Activated CD4-positive, alpha-beta memory T cell treated with anti-CD3 and anti-CD28 coated beads, Interleukin-2, amount 10 ng/mL, durations not matched to agents 7 days and 5 days (primary cell): ENCODE measurements at regions not wholly inside any gene's neighbourhood (a gene's known extent, or its start where the extent isn't known, plus 50 kb on each side); places are given as distances from the start of the nearest gene placed in this dataset.
A peak's percentile ranks its signal among the peaks of the same experiment; 100 is the strongest.
"Not testable (repeated sequence)": the region's sequence is repeated elsewhere in the genome, so short reads cannot be mapped to it uniquely, and the experiment has no call there.

Experiments used
- CTCF ChIA-PET: fragments of 350-600 bp; sonication (Branson Sonifier 250); formaldehyde crosslinking; loops from one replicate; lab custom pipeline; 2021; ENCODE audit warnings: antibody characterized with exemption, inconsistent platforms; lab: Charles Lee
- POLR2A ChIA-PET: fragments of 350-600 bp; sonication (Branson Sonifier 250); formaldehyde crosslinking; loops from one replicate; lab custom pipeline; 2021; ENCODE audit warnings: antibody characterized with exemption; lab: Charles Lee
- DNase-seq: peaks from one replicate; pipeline ENCODE4 v3.0.0-alpha.2; 2020
- H3K27ac Mint-ChIP-seq: one replicate; pipeline ENCODE4 v1.8.0; 2021; ENCODE audit warnings: mild to moderate bottlenecking, mixed read lengths
- H3K27me3 Mint-ChIP-seq: one replicate; pipeline ENCODE4 v1.8.0; 2021; ENCODE audit warnings: mixed read lengths
- H3K36me3 Mint-ChIP-seq: one replicate; pipeline ENCODE4 v1.8.0; 2021; ENCODE audit warnings: low read depth, mixed read lengths
- H3K4me1 Mint-ChIP-seq: one replicate; pipeline ENCODE4 v1.8.0; 2021; ENCODE audit warnings: mixed read lengths
- H3K4me3 Mint-ChIP-seq: one replicate; pipeline ENCODE4 v1.8.0; 2021; ENCODE audit warnings: mild to moderate bottlenecking, mixed read lengths
- H3K9me3 Mint-ChIP-seq: one replicate; pipeline ENCODE4 v1.8.0; 2021; ENCODE audit warnings: mixed read lengths

DNA sequence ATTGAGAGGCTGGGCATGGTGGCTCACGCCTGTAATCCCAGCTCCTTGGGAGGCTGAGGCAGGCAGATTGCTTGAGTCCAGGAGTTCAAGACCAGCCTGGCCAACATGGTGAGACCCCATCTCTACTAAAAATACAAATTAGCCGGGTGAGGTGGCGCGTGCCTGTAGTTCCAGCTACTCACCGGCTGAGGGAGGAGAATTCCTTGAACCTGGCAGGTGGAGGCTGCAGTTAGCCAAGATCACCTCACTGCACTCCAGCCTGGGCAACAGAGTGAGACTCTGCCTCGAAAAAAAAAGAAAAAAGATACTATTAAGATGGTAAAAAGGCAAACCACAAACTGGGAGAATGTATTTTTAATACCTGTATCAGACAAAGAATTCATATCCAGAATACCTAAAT lies 124.2 kb upstream of the RAP1B start:
- not testable (repeated sequence) for H3K9me3 Mint-ChIP-seq, DNase-seq, H3K4me3 Mint-ChIP-seq, H3K27ac Mint-ChIP-seq, H3K27me3 Mint-ChIP-seq
- Mint-ChIP-seq H3K36me3 (peaks cover 20% of the 10 kb centered on the region), H3K4me1 (peaks cover 55% of the 10 kb centered on the region)
- ChIA-PET CTCF (interaction anchor here (1.5 kb wide), 1 partner anchor 126 kb away, joined by 4 read pairs; no protein-coding TSS in a partner anchor), POLR2A (interaction anchor here (11.3 kb wide), 1 partner anchor 125 kb away, joined by 155 read pairs; the partner anchor contains the start of gene RAP1B)

DNA sequence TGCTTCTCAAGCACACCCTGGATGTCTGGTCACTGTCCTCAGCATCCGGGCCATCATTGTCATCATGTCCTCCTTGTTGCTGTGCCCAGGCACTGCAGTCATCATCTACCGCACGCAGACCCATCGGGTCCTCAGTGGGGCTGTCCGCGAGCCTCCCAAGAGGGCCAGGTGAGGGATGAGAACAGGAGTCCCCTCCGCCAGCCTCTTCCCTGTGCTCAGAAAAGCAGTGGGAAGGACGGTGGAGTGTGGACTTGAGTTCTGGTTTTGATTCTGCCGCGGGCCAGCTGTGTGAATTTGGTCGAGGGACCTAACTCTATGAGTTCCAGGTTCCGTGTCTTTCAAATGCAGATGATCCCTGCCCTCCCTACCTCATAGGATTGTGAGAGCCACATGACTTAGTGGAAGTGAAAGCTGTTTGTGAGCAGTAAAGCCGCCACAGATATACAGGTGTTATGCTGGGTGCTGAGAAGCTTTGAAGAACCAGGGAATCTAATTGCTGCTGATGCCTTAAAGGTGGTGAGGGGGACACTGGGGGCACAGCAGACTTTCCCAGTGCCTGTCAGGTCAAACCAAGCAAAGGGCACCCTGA lies 122.9 kb upstream of the RAP1B start:
- ChIA-PET POLR2A (interaction anchor here (2.1 to 11.3 kb wide), 2 partner anchors 10 to 123 kb away, joined by 6 to 155 read pairs; partner anchors contain the start of gene RAP1B), CTCF (no interaction called here)
- no peak for DNase-seq
- H3K4me3 Mint-ChIP-seq: no peak overlapping the region
- peaks cover 20% of the 10 kb centered on the region for H3K36me3 Mint-ChIP-seq
- peaks cover 48% of the 10 kb centered on the region for H3K4me1 Mint-ChIP-seq
- no peak overlapping the region for H3K27ac Mint-ChIP-seq
- H3K9me3 Mint-ChIP-seq: peaks cover 6% of the 10 kb centered on the region
- H3K27me3 Mint-ChIP-seq: no peaks in the 10 kb centered on the region

GRCh38 chr12:68489273-68489672 lies 121.4 kb upstream of the RAP1B start:
- Mint-ChIP-seq H3K4me1 (peaks cover 36% of the 10 kb centered on the region), H3K27me3 (no peaks in the 10 kb centered on the region), H3K36me3 (peaks cover 18% of the 10 kb centered on the region), H3K4me3 (no peak overlapping the region), H3K9me3 (peaks cover 6% of the 10 kb centered on the region), H3K27ac (no peak overlapping the region)
- ChIA-PET POLR2A (interaction anchor here (1.0 to 2.1 kb wide), 3 partner anchors 8 to 124 kb away, joined by 3 to 6 read pairs (median 3); partner anchors contain the start of gene RAP1B), CTCF (interaction anchor here (0.6 kb wide), 1 partner anchor 200 kb away, joined by 4 read pairs; no protein-coding TSS in a partner anchor)
- DNase-seq: no peak

GRCh38 chr12:68490476-68490875 lies 120.2 kb upstream of the RAP1B start:
- ChIA-PET POLR2A (interaction anchor here (0.8 to 1.1 kb wide), 3 partner anchors 9 to 125 kb away, joined by 3 to 4 read pairs (median 3); partner anchors contain the start of gene RAP1B), CTCF (no interaction called here)
- no peak for DNase-seq
- H3K27ac Mint-ChIP-seq: no peak overlapping the region
- H3K4me3 Mint-ChIP-seq: no peak overlapping the region
- H3K36me3 Mint-ChIP-seq: peaks cover 18% of the 10 kb centered on the region
- H3K9me3 Mint-ChIP-seq: peaks cover 6% of the 10 kb centered on the region
- peaks cover 37% of the 10 kb centered on the region for H3K4me1 Mint-ChIP-seq
- no peaks in the 10 kb centered on the region for H3K27me3 Mint-ChIP-seq

GRCh38 chr12:68491204-68491960 lies 119.3 kb upstream of the RAP1B start:
- POLR2A ChIA-PET: interaction anchor here (0.8 kb wide), 1 partner anchor 10 kb away, joined by 4 read pairs; no protein-coding TSS in a partner anchor
- Mint-ChIP-seq H3K4me3 (no peak overlapping the region), H3K9me3 (peaks cover 6% of the 10 kb centered on the region), H3K27ac (no peak overlapping the region), H3K36me3 (peaks cover 15% of the 10 kb centered on the region), H3K27me3 (no peaks in the 10 kb centered on the region), H3K4me1 (peaks cover 38% of the 10 kb centered on the region)
- CTCF ChIA-PET: no interaction called here
- DNase-seq: no peak

- ChIA-PET POLR2A (interaction anchor here (0.9 to 6.0 kb wide), 2 partner anchors 13 to 337 kb away, joined by 4 to 54 read pairs; no protein-coding TSS in a partner anchor), CTCF (no interaction called here)
- Mint-ChIP-seq H3K36me3 (peaks cover 16% of the 10 kb centered on the region), H3K4me3 (no peak overlapping the region), H3K9me3 (peaks cover 3% of the 10 kb centered on the region), H3K27me3 (no peaks in the 10 kb centered on the region), H3K4me1 (peaks cover 54% of the 10 kb centered on the region), H3K27ac (no peak overlapping the region)
- no peak for DNase-seq
These were observed 115.2 kb upstream of the RAP1B start for GRCh38 chr12:68495336-68496070.

- H3K9me3 Mint-ChIP-seq: no peaks in the 10 kb centered on the region
- peaks cover 41% of the 10 kb centered on the region for H3K4me1 Mint-ChIP-seq
- POLR2A ChIA-PET: interaction anchor here (0.7 to 6.0 kb wide), 12 partner anchors 9 to 310 kb away, joined by 3 to 54 read pairs (median 6); partner anchors contain the start of genes MDM2 and RAP1B
- peak overlapping the region; percentile 58 for H3K4me3 Mint-ChIP-seq
- CTCF ChIA-PET: interaction anchor here (0.5 to 0.9 kb wide), 2 partner anchors 14 to 90 kb away, joined by 3 to 4 read pairs; no protein-coding TSS in a partner anchor
- H3K36me3 Mint-ChIP-seq: peaks cover 11% of the 10 kb centered on the region
- H3K27me3 Mint-ChIP-seq: no peaks in the 10 kb centered on the region
- no peak for DNase-seq
- H3K27ac Mint-ChIP-seq: peak overlapping the region; percentile 88
These were observed 113.6 kb upstream of the RAP1B start for GRCh38 chr12:68497107-68497506.

DNA sequence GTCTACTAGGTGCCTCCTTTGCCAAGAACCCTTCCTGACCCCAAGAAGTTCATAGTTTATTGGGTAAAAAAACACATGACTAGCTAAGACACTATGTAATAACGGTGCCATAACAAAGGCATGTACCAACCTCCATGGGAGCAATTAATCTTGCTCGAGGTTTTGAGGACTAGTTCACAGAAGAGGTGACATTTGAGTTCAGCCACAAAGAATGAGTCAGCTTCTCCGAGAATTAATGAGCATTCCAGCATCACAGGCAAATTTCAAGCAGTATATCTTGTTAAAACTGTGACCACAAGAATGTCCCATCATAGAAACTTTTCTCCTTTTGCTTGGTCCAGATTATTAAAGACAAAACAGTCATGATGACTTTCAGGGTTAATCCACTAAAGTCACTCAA lies 113.0 kb upstream of the RAP1B start:
- ChIA-PET CTCF (interaction anchor here (0.7 to 1.3 kb wide), 3 partner anchors 15 to 139 kb away, joined by 3 to 4 read pairs (median 3); no protein-coding TSS in a partner anchor), POLR2A (interaction anchor here (0.6 to 6.0 kb wide), 16 partner anchors 10 to 310 kb away, joined by 3 to 54 read pairs (median 4); partner anchors contain the start of genes MDM2 and RAP1B)
- Mint-ChIP-seq H3K9me3 (no peaks in the 10 kb centered on the region), H3K27ac (peak overlapping the region; percentile 88), H3K27me3 (no peaks in the 10 kb centered on the region), H3K36me3 (peaks cover 11% of the 10 kb centered on the region), H3K4me1 (peaks cover 41% of the 10 kb centered on the region), H3K4me3 (peak overlapping the region; percentile 58)
- no peak for DNase-seq

- H3K36me3 Mint-ChIP-seq: peaks cover 11% of the 10 kb centered on the region
- CTCF ChIA-PET: interaction anchor here (1.3 kb wide), 1 partner anchor 140 kb away, joined by 4 read pairs; no protein-coding TSS in a partner anchor
- POLR2A ChIA-PET: interaction anchor here (1.0 to 6.0 kb wide), 3 partner anchors 16 to 142 kb away, joined by 3 to 54 read pairs (median 6); no protein-coding TSS in a partner anchor
- peaks cover 2% of the 10 kb centered on the region for H3K9me3 Mint-ChIP-seq
- H3K27ac Mint-ChIP-seq: no peak overlapping the region
- no peak overlapping the region for H3K4me3 Mint-ChIP-seq
- peaks cover 41% of the 10 kb centered on the region for H3K4me1 Mint-ChIP-seq
- no peak for DNase-seq
- no peaks in the 10 kb centered on the region for H3K27me3 Mint-ChIP-seq
These were observed 112.0 kb upstream of the RAP1B start for GRCh38 chr12:68498736-68499135.

- Mint-ChIP-seq H3K4me1 (peaks cover 36% of the 10 kb centered on the region), H3K4me3 (no peak overlapping the region), H3K9me3 (peaks cover 2% of the 10 kb centered on the region), H3K27me3 (no peaks in the 10 kb centered on the region), H3K27ac (no peak overlapping the region), H3K36me3 (peaks cover 18% of the 10 kb centered on the region)
- CTCF ChIA-PET: no interaction called here
- no peak for DNase-seq
- POLR2A ChIA-PET: interaction anchor here (1.3 to 6.0 kb wide), 2 partner anchors 17 to 113 kb away, joined by 3 to 54 read pairs; no protein-coding TSS in a partner anchor
These were observed 111.1 kb upstream of the RAP1B start for GRCh38 chr12:68499616-68500015.

- H3K27ac Mint-ChIP-seq: no peak overlapping the region
- H3K36me3 Mint-ChIP-seq: peaks cover 24% of the 10 kb centered on the region
- ChIA-PET CTCF (no interaction called here), POLR2A (interaction anchor here (1.5 kb wide), 1 partner anchor 37 kb away, joined by 3 read pairs; no protein-coding TSS in a partner anchor)
- no peaks in the 10 kb centered on the region for H3K27me3 Mint-ChIP-seq
- H3K4me1 Mint-ChIP-seq: peaks cover 33% of the 10 kb centered on the region
- no peak for DNase-seq
- peaks cover 2% of the 10 kb centered on the region for H3K9me3 Mint-ChIP-seq
- no peak overlapping the region for H3K4me3 Mint-ChIP-seq
These were observed 109.5 kb upstream of the RAP1B start for GRCh38 chr12:68501226-68501625.

DNA sequence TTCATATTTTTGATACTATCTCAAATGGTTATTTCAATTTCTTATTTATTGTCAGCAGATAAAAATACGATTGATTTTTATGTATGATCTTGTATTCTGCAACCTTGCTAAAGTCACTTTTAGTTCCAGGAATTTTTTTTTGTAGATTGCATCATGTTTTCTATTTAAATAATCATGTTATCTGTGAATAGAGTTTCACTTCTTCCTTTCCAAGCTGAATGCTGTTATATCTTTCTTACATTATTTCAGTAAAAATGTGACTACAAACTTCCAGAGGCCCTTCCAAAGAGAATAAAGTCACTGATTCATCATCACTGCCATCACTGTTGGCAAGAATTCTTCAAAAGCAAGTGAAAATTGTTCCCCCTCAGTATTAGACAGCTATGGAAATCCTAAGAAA lies 104.7 kb upstream of the RAP1B start:
- peaks cover 8% of the 10 kb centered on the region for H3K9me3 Mint-ChIP-seq
- no peak for DNase-seq
- H3K27me3 Mint-ChIP-seq: no peaks in the 10 kb centered on the region
- POLR2A ChIA-PET: no interaction called here
- no peak overlapping the region for H3K4me3 Mint-ChIP-seq
- no peak overlapping the region for H3K27ac Mint-ChIP-seq
- H3K36me3 Mint-ChIP-seq: peaks cover 17% of the 10 kb centered on the region
- CTCF ChIA-PET: no interaction called here
- H3K4me1 Mint-ChIP-seq: peaks cover 9% of the 10 kb centered on the region
